SK-N-MC (cell line): ENCODE measurements at regions not wholly inside any gene's neighbourhood (a gene's known extent, or its start where the extent isn't known, plus 50 kb on each side); places are given as distances from the start of the nearest gene placed in this dataset.
"Not testable (repeated sequence)": the region's sequence is repeated elsewhere in the genome, so short reads cannot be mapped to it uniquely, and the experiment has no call there.

Experiments used
- EZH2 ChIP-seq: fragments of 200-600 bp; sonication (generic); IDR thresholded peaks from one replicate; pipeline ENCODE4 v1.6.1; 2017; ENCODE audit warnings: antibody characterized with exemption
- POLR2AphosphoS5 ChIP-seq: IDR thresholded peaks from 2 replicates; pipeline ENCODE4 v1.6.1; 2012; ENCODE audit warnings: mild to moderate bottlenecking, low read depth, low read length, borderline replicate concordance

GRCh38 chr12:59328395-59329075 is 267.3 kb upstream of the SLC16A7 start:
- TF ChIP-seq EZH2, POLR2AphosphoS5: not testable (repeated sequence)
